GM18868 (cell line): ENCODE measurements at regions not wholly inside any gene's neighbourhood (a gene's known extent, or its start where the extent isn't known, plus 50 kb on each side); places are given as distances from the start of the nearest gene placed in this dataset.

Source experiments
- ATAC-seq: cut with Tn5 transposase; IDR thresholded peaks from one replicate; pipeline ENCODE4 v1.9.1; 2021; ENCODE audit warnings: mild to moderate bottlenecking, moderate library complexity; ENCODE audit not compliant: unreplicated experiment

- ATAC-seq, result no peak
Observed at GRCh38 chrX:40172401-40173142, 74.8 kb upstream of the BCOR start.

- ATAC-seq, result no peak
Observed at GRCh38 chrX:40171513-40172400, 74.0 kb upstream of the BCOR start.

- ATAC-seq, result no peak
Observed at GRCh38 chrX:40170830-40171512, 73.2 kb upstream of the BCOR start.

DNA sequence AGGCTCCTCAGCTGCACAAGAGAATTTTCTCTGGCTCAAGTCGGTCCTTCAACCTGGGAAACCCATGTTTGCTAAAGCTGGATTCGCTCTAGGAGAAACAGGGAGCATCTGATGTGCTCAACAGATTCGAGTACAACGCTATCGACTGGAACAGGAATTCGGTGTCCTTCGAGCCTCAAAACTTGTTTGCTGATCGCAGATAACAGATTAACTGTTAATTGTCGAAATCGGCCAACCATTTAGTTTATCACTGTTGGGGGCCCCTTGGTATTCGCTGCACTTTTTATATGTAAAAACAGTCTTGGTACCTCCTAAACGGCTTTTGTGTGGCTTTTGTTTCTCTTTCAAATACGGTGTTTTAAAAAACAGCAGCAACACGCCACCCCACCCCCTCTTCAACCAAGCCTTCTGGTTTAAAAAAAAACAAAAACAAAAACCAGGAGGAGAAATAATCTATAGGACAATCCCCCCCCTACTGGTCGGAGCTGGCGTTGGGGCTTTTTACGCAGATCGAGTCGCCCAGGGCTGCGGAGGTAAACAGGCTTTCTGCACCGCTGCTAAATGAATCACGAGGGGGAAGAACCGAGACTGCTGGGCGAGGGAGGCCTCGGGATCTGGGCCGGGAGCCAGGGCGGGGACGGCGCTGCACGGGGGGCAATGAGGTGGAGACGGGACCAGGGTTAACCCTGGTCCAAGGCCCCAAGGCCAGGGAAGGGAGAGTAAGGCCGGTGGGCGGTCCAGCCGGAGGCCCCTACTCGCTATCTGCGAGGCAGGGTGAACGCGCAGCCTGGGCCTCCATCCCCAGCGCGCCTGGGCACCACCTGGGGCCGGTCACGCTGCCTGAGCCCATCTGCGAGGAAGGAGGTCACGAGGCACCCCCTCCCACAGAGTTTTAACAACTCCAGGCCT is 71.7 kb upstream of the BCOR start:
- peak; percentile 55 for ATAC-seq

DNA sequence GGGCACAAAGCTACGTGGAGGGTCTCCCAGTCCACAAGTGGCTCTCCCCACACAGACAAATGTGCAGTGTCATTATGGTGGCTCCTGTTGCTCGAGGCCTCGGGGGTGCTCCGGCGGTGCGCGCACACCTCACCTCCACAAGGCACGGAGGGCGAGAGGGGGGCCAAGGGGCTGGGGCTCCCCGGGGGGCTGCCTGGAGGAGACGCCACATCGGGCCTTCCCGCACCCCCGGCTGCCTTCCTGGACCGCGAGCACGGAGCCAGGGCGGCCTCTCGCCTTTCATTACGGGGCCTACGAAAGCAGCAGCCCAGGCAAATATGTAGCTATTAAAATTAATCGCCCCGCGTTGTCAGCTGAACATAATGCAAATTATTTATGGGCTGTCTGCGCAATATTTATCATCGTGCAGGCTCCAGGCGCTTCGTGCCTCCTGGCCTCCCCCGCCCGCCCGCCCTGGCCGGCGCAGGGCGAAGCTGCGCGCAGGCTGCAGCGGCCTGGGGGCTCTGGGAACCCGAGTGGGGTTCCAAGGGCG is 70.8 kb upstream of the BCOR start:
- no peak for ATAC-seq

DNA sequence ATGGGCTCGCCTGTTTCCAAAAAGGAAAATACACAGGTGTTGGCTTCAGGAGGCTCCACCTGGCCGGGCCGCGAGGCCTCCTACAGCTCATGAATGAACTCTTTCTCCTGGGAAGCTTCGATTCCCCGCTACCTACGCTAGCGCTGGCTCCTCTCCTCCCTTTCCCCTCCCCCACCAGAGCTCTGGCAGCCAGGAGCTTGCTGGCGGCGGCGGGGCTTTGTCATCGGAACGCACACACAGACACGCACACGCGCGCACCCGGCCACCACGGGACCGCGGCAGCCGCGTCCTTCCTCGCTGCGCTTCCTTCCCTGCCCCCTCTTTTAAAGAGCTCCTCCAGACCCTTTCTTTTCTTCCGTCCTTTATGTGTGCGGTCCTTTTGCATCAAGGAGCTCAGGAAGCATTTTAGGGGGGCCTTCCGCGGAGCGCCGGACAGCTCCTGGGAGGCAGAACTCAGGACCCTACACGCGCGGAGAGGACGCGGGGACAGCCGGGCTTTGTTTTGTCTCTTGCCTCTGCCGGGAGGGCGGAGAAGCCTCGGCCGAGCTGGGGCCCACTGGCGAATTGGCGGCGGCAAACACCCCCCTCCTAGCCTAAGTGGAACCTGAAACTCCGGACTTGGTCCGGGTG is 70.2 kb upstream of the BCOR start:
- no peak for ATAC-seq

- no peak for ATAC-seq
Observed at GRCh38 chrX:40167233-40167849, 69.6 kb upstream of the BCOR start.

DNA sequence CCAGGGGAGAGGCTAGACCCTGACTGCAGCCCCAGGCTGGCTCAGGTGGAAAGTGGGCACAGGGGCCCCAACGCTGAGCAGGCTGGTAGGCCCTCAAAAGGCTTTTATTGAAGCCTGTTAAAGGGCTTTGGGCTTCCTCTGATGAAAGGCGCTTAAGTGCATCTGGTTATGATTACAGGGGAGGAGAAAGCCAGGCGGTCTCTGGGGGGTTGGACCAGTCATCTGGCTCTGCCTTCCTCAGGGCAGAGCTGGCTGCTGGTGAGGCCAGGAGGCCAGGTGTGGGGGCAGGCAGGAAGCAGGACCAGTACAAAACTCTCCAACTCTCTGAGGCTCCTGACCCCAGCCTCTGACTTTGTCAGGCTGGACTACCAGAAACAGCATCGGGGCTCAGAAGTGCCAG is 68.8 kb upstream of the BCOR start:
- no peak for ATAC-seq

DNA sequence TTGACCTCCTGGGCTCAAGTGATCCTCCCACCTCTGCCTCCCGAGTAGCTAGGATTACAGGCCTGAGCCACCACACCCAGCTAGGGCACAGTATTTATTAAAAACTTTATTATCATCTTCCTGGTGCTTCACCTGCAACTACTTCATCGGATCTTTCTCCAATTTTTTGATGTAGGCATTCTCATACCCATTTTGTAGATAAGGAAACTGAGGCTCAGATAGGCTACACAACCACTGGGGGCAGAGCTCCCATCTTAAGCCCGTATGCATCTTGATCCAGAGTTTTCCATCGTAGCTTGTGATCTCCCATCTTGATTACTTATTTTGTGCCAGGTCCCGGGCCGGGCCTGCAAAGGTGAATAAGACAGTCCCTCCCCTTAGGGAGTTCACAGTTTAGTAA is 68.1 kb upstream of the BCOR start:
- ATAC-seq, result no peak

DNA sequence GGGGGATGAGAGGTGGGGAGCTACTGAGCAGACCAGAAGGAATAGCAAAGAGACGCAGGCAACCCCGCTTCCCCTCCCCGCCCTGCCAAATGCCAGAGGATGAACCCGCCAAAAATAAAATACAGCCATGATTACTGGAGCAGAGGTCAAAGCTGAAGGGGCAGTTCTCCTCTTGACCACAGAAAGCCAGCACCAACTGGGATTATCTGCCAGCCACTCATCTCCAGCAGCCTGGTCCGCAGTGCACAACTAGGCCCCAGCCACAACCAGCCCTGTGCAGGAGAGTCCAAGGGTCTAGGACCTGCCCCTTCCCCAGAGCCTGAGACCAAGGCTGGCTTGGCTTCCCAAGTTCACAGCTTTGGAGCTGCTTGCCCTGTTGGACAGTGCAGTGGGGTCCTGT is 67.4 kb upstream of the BCOR start:
- ATAC-seq, result no peak

DNA sequence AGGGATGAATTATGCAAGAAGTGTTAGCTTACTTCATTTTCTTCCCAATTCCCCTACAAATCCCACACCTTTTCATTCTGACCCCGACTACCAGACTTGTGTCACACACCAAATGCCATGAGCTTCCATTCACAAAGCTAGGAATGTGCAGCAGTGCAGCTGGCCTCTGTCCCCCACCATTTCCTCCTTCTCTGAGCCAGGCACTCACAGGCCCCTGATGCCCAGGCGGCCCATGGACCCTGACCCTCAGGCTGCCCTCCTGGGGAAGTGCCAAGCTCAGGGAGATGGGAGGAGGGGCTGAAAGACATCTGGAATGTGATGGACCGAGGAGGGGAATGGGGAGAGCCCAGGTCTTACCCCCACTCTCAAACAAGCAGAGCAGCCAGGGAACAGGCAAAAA is 67.0 kb upstream of the BCOR start:
- ATAC-seq, result no peak

DNA sequence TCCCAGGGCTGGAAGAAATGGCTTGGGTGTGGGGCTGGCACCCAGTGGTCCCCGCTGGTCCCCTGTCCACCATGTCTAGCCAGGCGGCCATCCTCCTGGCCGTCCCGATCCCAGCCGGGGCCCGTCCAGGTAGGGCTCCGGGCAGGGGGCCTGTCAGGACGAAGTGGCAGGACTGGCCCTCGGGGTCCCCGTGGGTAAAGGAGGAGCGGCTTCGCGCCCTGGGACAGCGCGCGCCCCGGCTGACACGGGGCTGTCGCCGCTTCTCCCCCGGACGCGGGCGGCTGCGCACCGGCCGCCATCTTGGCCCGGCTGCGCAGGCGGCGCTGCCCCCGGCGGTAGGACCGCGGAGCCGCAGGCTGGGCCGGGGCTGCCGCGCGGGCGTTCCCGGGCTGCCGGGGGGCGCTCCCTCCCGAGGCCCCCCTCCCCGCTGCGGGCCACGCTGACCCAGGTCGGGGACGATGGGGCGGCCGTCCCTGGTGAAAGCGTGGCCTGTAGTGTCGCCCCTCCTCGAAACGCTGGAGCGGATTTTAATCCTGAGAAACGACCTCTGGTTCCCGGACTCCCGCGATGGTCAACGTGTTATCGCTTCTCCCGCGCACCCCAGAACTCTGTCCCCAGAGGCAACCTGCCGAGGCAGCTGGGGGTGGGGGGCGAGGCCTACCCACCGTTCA is 60.4 kb upstream of the BCOR start:
- no peak for ATAC-seq

GRCh38 chrX:40157228-40158035 is 59.7 kb upstream of the BCOR start:
- ATAC-seq, result no peak

- ATAC-seq, result no peak
Observed at GRCh38 chrX:40156470-40157227, 58.9 kb upstream of the BCOR start.

GRCh38 chrX:40155589-40156469 is 58.1 kb upstream of the BCOR start:
- ATAC-seq, result no peak

GRCh38 chrX:40154853-40155588 is 57.3 kb upstream of the BCOR start:
- no peak for ATAC-seq
